K562 (cell line): ENCODE measurements at regions not wholly inside any gene's neighbourhood (a gene's known extent, or its start where the extent isn't known, plus 50 kb on each side); places are given as distances from the start of the nearest gene placed in this dataset.

Experiments
- ATAC-seq: fragments of 200-7000 bp; cut with Tn5 transposase; 3 replicates; pipeline ENCODE4 v1.9.1; 2020; ENCODE audit warnings: moderate library complexity
- BruUV-seq: library from RNA; stranded (reverse); fragments of 400-500 nt; replicated peaks from 2 replicates; lab custom pipeline; 2021; lab: Mats Ljungman, UMichigan
- CTCF ChIA-PET: fragments of 300-600 bp; formaldehyde crosslinking; extraction: SDS; loops from one replicate; lab custom pipeline; 2021; ENCODE audit warnings: low intra/inter-chr PET ratio; lab: Yijun Ruan, JAX
- POLR2A ChIA-PET: fragments of 300-600, 350-650 bp; sonication (Branson Sonifier 250); formaldehyde crosslinking; extraction: SDS; loops from one replicate; lab custom pipeline; 2021; ENCODE audit warnings: antibody characterized with exemption, inconsistent platforms; lab: Yijun Ruan, JAX
- DNase-seq, 4 experiments: peaks; one replicate each; pipeline versions ENCODE4 v3.0.0 to v3.0.0-alpha.2; 2011 to 2018; ENCODE audit warnings: low spot score in 3 of 4, mixed read lengths in 3 of 4; ENCODE audit errors: extremely low read depth in 1 of 4
- FAIRE-seq: peaks from 2 replicates; lab custom pipeline; 2011; peaks lifted over from hg19 to GRCh38; lab: Jason Lieb, UNC
- H2AFZ ChIP-seq: 2 replicates; pipeline ENCODE4 v1.6.0; 2011; ENCODE audit warnings: low read depth, low read length, control low read depth, inconsistent platforms
- H3K27ac ChIP-seq: fragments of 200-600 bp; 3 replicates; pipeline ENCODE4 v1.8.0; 2011; ENCODE audit warnings: low read depth, mild to moderate bottlenecking, control low read depth, inconsistent platforms, low read length, moderate library complexity, mixed read lengths; ENCODE audit errors: extremely low read depth
- H3K27me3 ChIP-seq, 2 experiments: fragments of 300-600 bp in 1 of 2; 2 replicates in 1 of 2; 3 replicates in 1 of 2; pipeline versions ENCODE4 v1.6.0 to v1.8.0; 2011; ENCODE audit warnings: inconsistent platforms in 2 of 2, low read length in 2 of 2, mild to moderate bottlenecking in 1 of 2, mixed read lengths in 1 of 2, moderate library complexity in 1 of 2; ENCODE audit not compliant: control insufficient read depth in 2 of 2, insufficient read depth in 2 of 2
- H3K36me3 ChIP-seq: fragments of 300-600 bp; 3 replicates; pipeline ENCODE4 v1.8.0; 2011; ENCODE audit warnings: mild to moderate bottlenecking, low read length, inconsistent platforms; ENCODE audit not compliant: control insufficient read depth, insufficient read depth
- H3K4me1 ChIP-seq, 2 experiments: fragments of 200-600 bp in 1 of 2; replicated peaks in 1 of 2; 2 replicates in 1 of 2; 3 replicates in 1 of 2; pipeline versions ENCODE4 v1.5.1 to v1.8.0; 2011; ENCODE audit warnings: inconsistent platforms in 2 of 2, low read length in 2 of 2, mild to moderate bottlenecking in 1 of 2, mixed read lengths in 1 of 2, moderate library complexity in 1 of 2; ENCODE audit not compliant: control insufficient read depth in 2 of 2, insufficient read depth in 2 of 2
- H3K4me2 ChIP-seq: 2 replicates; pipeline ENCODE4 v1.6.1; 2011; ENCODE audit warnings: low read length, control low read depth, inconsistent platforms, mixed read lengths; ENCODE audit not compliant: insufficient read depth
- H3K4me3 ChIP-seq: fragments of 200-600 bp; sonication (generic), shearing (Covaris generic); 2 replicates; pipeline ENCODE4 v1.5.1; 2016; ENCODE audit warnings: control low read depth, inconsistent platforms
- H3K79me2 ChIP-seq: fragments of 200-600 bp; 3 replicates; pipeline ENCODE4 v1.8.0; 2011; ENCODE audit warnings: low read length, inconsistent platforms; ENCODE audit not compliant: control insufficient read depth, insufficient read depth
- H3K9ac ChIP-seq, 2 experiments: 2 replicates each; pipeline versions ENCODE4 v1.6.0 to v1.6.1; 2011; ENCODE audit warnings: low read depth in 2 of 2, low read length in 2 of 2, control low read depth in 1 of 2, inconsistent platforms in 1 of 2, mild to moderate bottlenecking in 1 of 2, mixed read lengths in 1 of 2; ENCODE audit not compliant: insufficient read depth in 1 of 2
- H3K9me1 ChIP-seq: one replicate; pipeline ENCODE4 v1.6.0; 2011; ENCODE audit warnings: inconsistent platforms, mild to moderate bottlenecking, low read length, moderate library complexity; ENCODE audit not compliant: control insufficient read depth, insufficient read depth
- H3K9me3 ChIP-seq: replicated peaks from 2 replicates; pipeline ENCODE4 v1.5.1; 2011; ENCODE audit warnings: low read depth, low read length, inconsistent platforms; ENCODE audit not compliant: control insufficient read depth, insufficient read depth
- H4K20me1 ChIP-seq: replicated peaks from 2 replicates; pipeline ENCODE4 v1.6.1; 2011; ENCODE audit warnings: low read length, inconsistent platforms, mixed read lengths; ENCODE audit not compliant: control insufficient read depth, insufficient read depth
- ARID1B ChIP-seq: fragments of 450-650 bp; IDR thresholded peaks from 2 replicates; pipeline ENCODE4 v1.6.1; 2016; ENCODE audit warnings: antibody characterized with exemption, mild to moderate bottlenecking, inconsistent platforms
- ELF4 ChIP-seq: fragments of 450-650 bp; formaldehyde crosslinking; IDR thresholded peaks from 2 replicates; pipeline ENCODE4 v1.4.0; 2022; ENCODE audit warnings: missing genetic modification characterization
- HBP1 ChIP-seq: fragments of 450-650 bp; formaldehyde crosslinking; IDR thresholded peaks from 2 replicates; pipeline ENCODE4 v1.4.0; 2022; ENCODE audit warnings: missing genetic modification characterization
- HNRNPK ChIP-seq: fragments of 200-400 bp; formaldehyde crosslinking; IDR thresholded peaks from one replicate; pipeline ENCODE4 v1.6.1; 2018; ENCODE audit warnings: mild to moderate bottlenecking, low read depth, low read length; ENCODE audit not compliant: poor library complexity, severe bottlenecking
- PHB2 ChIP-seq: fragments of 450-650 bp; IDR thresholded peaks from 2 replicates; pipeline ENCODE4 v1.6.1; 2017; ENCODE audit warnings: low read depth
- RBM34 ChIP-seq: fragments of 200-400 bp; formaldehyde crosslinking; IDR thresholded peaks from 2 replicates; pipeline ENCODE4 v1.6.1; 2018; ENCODE audit warnings: low read length, borderline replicate concordance; ENCODE audit not compliant: insufficient read depth
- RFX7 ChIP-seq: fragments of 250-450 bp; sonication (Bioruptor Pico); IDR thresholded peaks from 2 replicates; pipeline ENCODE4 v1.5.1; 2021; ENCODE audit warnings: mild to moderate bottlenecking
- UBTF ChIP-seq, 2 experiments: IDR thresholded peaks; 2 replicates each; pipeline ENCODE4 v1.6.1; 2012; ENCODE audit warnings: improper control_type of control experiment in 2 of 2, low read depth in 2 of 2, low read length in 2 of 2, borderline replicate concordance in 1 of 2
- ZBTB49 ChIP-seq: sonication (generic); formaldehyde crosslinking; IDR thresholded peaks from 2 replicates; pipeline ENCODE4 v1.8.0; 2022; ENCODE audit warnings: missing genetic modification reagents, mild to moderate bottlenecking, borderline replicate concordance
- ZNF384 ChIP-seq: IDR thresholded peaks from 2 replicates; pipeline ENCODE4 v1.6.1; 2012; ENCODE audit warnings: low read depth, low read length, improper control_type of control experiment
- WGBS: fragments of 100-300 bp; shearing (Covaris generic); methylation state at CpG from one replicate; pipeline ENCODE4 v1.1.6; 2016; ENCODE audit warnings: low coverage, mixed read lengths; ENCODE audit not compliant: insufficient coverage; ENCODE audit errors: missing lambda C conversion rate; 5-methylcytosine and 5-hydroxymethylcytosine counted together
- in situ Hi-C: fragments of 300-500 bp; cut with MboI; formaldehyde crosslinking; loops from 4 replicates; pipeline ENCODE4 v1.15.0; 2018; ENCODE audit warnings: inconsistent platforms, mixed read lengths
- intact Hi-C: fragments of 100-400 bp; cut with micrococcal nuclease; formaldehyde crosslinking; loops from 2 replicates; pipeline ENCODE4 v1.14.2; 2022

- Histone ChIP-seq H3K36me3 (no peaks in the 10 kb centered on the region), H3K4me3 (no peak overlapping the region), H3K4me2 (no peak overlapping the region), H2AFZ (no peak overlapping the region), H4K20me1 (no peaks in the 10 kb centered on the region), H3K9me3 (no peaks in the 10 kb centered on the region), H3K27ac (no peak overlapping the region), H3K79me2 (no peaks in the 10 kb centered on the region), H3K4me1 (no peaks in the 10 kb centered on the region), H3K9me1 (no peaks in the 10 kb centered on the region), H3K9ac (no peak overlapping the region), H3K27me3 (no peaks in the 10 kb centered on the region)
- BruUV-seq, result no TSS peak
- intact Hi-C loops (no loop called here), in situ Hi-C loops (no loop called here)
- no peak for ATAC-seq
- 2% methylated on average over 4 of the region's 4 CpGs for WGBS
- CTCF ChIA-PET, result no interaction called here
- POLR2A ChIA-PET, result no interaction called here
- DNase-seq, result no peak
- no peak for FAIRE-seq
- TF ChIP-seq PHB2 (no peak), ZNF384 (no peak), ARID1B (no peak), ZBTB49 (CRISPR knock-in tag) (no peak), RBM34 (no peak), HNRNPK (no peak), UBTF (IDR thresholded peaks at IDR 0.05; ENCODE audit: borderline replicate concordance in 1 of 2, low read depth in 2 of 2, low read length in 2 of 2) (no peak), RFX7 (no peak), HBP1 (CRISPR knock-in tag) (no peak), ELF4 (no peak)
Observed at GRCh38 chr5:67724412-67725135, 491.0 kb upstream of the PIK3R1 start.
